Transverse colon (tissue), 4 donors: ENCODE measurements at regions not wholly inside any gene's neighbourhood (a gene's known extent, or its start where the extent isn't known, plus 50 kb on each side); places are given as distances from the start of the nearest gene placed in this dataset.

ENCODE experiments used
- CTCF ChIP-seq, 5 experiments: fragments of 200-600 bp in 3 of 5; fragments of 450-650 bp in 2 of 5; sonication (generic) in 3 of 5; IDR thresholded peaks; 1 replicate in 2 of 5; 2 replicates in 3 of 5; pipeline ENCODE4 v1.5.1; 2016 to 2017; ENCODE audit warnings: antibody characterized with exemption in 5 of 5, inconsistent platforms in 3 of 5, mild to moderate bottlenecking in 2 of 5, moderate library complexity in 1 of 5
- EP300 ChIP-seq: sonication (generic); formaldehyde crosslinking; IDR thresholded peaks from one replicate; pipeline ENCODE4 v1.6.1; 2017; ENCODE audit warnings: antibody characterized with exemption, low read depth
- POLR2A ChIP-seq: fragments of 450-650 bp; IDR thresholded peaks from one replicate; pipeline ENCODE4 v1.6.1; 2016; ENCODE audit warnings: antibody characterized with exemption, mild to moderate bottlenecking, moderate library complexity
- POLR2AphosphoS5 ChIP-seq, 3 donors: sonication (generic); formaldehyde crosslinking; IDR thresholded peaks; one replicate each; pipeline ENCODE4 v1.6.1; 2016; ENCODE audit warnings: antibody characterized with exemption in 3 of 3

- TF ChIP-seq CTCF (IDR thresholded peaks at IDR 0.05) (no peak), POLR2A (no peak), POLR2AphosphoS5 (IDR thresholded peaks at IDR 0.05) (no peak), EP300 (no peak)
These were observed 148.8 kb upstream of the CDH19 start for GRCh38 chr18:66752733-66753132.
